H1 (cell line): ENCODE measurements at regions not wholly inside any gene's neighbourhood (a gene's known extent, or its start where the extent isn't known, plus 50 kb on each side); places are given as distances from the start of the nearest gene placed in this dataset.

Experiments
- ASH2L ChIP-seq: fragments of 200-600, 300-600 bp; sonication (generic); IDR thresholded peaks from one replicate; pipeline ENCODE4 v1.7.1; 2017; ENCODE audit warnings: low read length
- CTCF ChIP-seq, 3 experiments: IDR thresholded peaks; 1 replicate in 2 of 3; 2 replicates in 1 of 3; pipeline versions ENCODE4 v1.5.1 to v1.6.1; 2011; ENCODE audit warnings: low read length in 3 of 3, mild to moderate bottlenecking in 3 of 3, inconsistent platforms in 2 of 3, low read depth in 1 of 3, moderate library complexity in 1 of 3; ENCODE audit not compliant: insufficient read depth in 1 of 3; ENCODE audit errors: control extremely low read depth in 1 of 3
- HDAC6 ChIP-seq: IDR thresholded peaks from one replicate; pipeline ENCODE4 v1.7.1; 2012; ENCODE audit warnings: low read depth, mild to moderate bottlenecking, inconsistent platforms, low read length, moderate library complexity

DNA sequence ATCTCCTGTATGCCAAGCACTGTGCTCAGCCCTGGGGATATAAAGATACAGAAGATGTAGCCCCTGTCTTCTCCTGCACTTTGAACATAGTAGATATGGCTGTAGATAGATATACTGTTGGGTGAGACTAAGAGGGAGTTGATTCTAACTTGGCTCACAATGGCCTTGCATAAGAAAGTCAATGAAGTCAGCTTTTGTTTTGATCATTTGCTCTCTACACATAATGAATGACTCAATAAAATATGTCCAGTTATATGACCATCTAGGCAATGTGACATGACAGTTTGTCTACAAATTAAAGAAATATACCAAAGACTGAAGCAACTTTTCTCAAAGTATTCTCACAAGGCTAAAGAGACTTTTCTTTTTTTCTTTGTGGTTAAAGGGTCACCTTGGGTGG, 147.6 kb upstream of the DIPK2B start:
- no peak for TF ChIP-seq ASH2L
- TF ChIP-seq HDAC6 = no peak
- TF ChIP-seq CTCF (IDR thresholded peaks at IDR 0.05; ENCODE audit: control extremely low read depth in 1 of 3, insufficient read depth in 1 of 3, low read depth in 1 of 3, low read length in 3 of 3) = no peak
